ENCODE measurements at regions not wholly inside any gene's neighbourhood (a gene's known extent, or its start where the extent isn't known, plus 50 kb on each side); places are given as distances from the start of the nearest gene placed in this dataset.
"Not testable (repeated sequence)": the region's sequence is repeated elsewhere in the genome, so short reads cannot be mapped to it uniquely, and the experiment has no call there.

DNA sequence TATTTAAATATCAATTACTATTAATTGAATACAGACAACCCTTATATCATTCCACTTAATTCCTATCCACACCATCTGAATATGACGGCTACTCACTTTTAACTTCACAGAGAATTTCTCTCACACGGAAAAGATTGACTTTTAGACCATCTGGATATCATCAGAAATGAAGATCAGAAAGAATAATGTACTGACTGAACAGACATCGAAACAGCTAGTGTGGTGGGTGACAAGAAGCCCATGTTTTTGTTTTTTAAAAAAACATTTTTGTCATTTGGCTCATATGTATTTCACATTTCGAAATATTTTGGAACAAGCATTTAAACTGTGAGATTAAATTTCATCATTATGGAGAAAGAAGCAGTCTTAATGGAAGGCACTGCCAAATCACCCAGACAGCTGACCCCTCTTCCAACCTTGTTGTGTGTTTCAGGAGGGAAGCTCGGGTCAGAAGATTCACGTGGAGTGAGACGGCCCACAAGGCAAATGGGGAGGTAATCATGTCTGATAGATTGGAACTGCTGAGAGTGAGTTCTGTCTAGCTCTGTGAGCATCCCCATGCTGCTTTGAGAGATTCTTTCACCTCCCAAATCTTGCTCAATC, 204.2 kb upstream of the RASGEF1B start:
- Mint-ChIP-seq H3K4me1 (no peaks in the 10 kb centered on the region), H3K9me3 (no peaks in the 10 kb centered on the region), H3K4me3 (no peak overlapping the region), H3K27ac (no peak overlapping the region), H3K36me3 (no peaks in the 10 kb centered on the region), H3K27me3 (ENCODE audit: low read depth in 2 of 2) (peaks cover 9 to 21% of the 10 kb centered on the region in 2 donors)
- WGBS (ENCODE audit: insufficient coverage), result 90% methylated on average over 7 of the region's 7 CpGs
- DNase-seq (no peak), ATAC-seq (no peak)
- Histone ChIP-seq H3K36me3 (ENCODE audit: control insufficient read depth, insufficient read depth, low read length) (no peaks in the 10 kb centered on the region), H3K9me3 (ENCODE audit: control insufficient read depth, insufficient read depth, low read length) (no peaks in the 10 kb centered on the region), H3K27me3 (ENCODE audit: control insufficient read depth, insufficient read depth, low read length) (no peaks in the 10 kb centered on the region), H3K27ac (ENCODE audit: low read length) (no peak overlapping the region), H3K4me1 (ENCODE audit: control insufficient read depth, insufficient read depth, low read length) (no peaks in the 10 kb centered on the region), H3K4me3 (ENCODE audit: low read length) (no peak overlapping the region)
- intact Hi-C loops (cut with micrococcal nuclease), result no loop called here
- TF ChIP-seq, protein P1, sequence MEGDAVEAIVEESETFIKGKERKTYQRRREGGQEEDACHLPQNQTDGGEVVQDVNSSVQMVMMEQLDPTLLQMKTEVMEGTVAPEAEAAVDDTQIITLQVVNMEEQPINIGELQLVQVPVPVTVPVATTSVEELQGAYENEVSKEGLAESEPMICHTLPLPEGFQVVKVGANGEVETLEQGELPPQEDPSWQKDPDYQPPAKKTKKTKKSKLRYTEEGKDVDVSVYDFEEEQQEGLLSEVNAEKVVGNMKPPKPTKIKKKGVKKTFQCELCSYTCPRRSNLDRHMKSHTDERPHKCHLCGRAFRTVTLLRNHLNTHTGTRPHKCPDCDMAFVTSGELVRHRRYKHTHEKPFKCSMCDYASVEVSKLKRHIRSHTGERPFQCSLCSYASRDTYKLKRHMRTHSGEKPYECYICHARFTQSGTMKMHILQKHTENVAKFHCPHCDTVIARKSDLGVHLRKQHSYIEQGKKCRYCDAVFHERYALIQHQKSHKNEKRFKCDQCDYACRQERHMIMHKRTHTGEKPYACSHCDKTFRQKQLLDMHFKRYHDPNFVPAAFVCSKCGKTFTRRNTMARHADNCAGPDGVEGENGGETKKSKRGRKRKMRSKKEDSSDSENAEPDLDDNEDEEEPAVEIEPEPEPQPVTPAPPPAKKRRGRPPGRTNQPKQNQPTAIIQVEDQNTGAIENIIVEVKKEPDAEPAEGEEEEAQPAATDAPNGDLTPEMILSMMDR (IDR thresholded peaks at IDR 0.05), result no peak

DNA sequence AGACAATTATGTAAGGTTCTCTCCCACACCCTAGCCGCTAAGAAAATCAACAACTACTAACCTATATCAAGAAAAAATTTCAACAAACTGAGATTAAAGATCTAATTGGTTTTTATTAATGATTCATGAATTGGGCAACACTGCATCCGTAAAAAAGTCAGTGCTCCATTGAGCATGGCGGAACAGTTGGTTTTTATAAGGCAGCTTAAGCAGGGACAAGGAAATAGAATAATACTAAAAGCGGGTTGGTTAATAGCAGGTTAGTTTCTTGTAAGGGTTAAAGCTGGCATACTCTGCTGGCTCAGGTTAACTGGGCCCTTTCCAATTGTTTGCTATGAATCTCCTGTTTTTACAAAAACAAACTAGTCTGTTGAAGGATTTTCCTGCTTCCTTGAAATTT, 202.3 kb upstream of the RASGEF1B start:
- peaks cover 5 to 8% of the 10 kb centered on the region in 2 donors for H3K27me3 Mint-ChIP-seq (ENCODE audit: low read depth in 2 of 2)
- H3K9me3 Mint-ChIP-seq, result no peaks in the 10 kb centered on the region
- no peaks in the 10 kb centered on the region for H3K36me3 ChIP-seq (ENCODE audit: control insufficient read depth, insufficient read depth, low read length)
- H3K27me3 ChIP-seq (ENCODE audit: control insufficient read depth, insufficient read depth, low read length), result no peaks in the 10 kb centered on the region
- 67% methylated on average over 3 of the region's 4 CpGs for WGBS (ENCODE audit: insufficient coverage)
- no peak overlapping the region for H3K27ac Mint-ChIP-seq
- TF ChIP-seq, protein P1 (IDR thresholded peaks at IDR 0.05), result no peak
- DNase-seq (no peak), ATAC-seq (no peak)
- no peak overlapping the region for H3K4me3 Mint-ChIP-seq
- no peaks in the 10 kb centered on the region for H3K4me1 Mint-ChIP-seq
- H3K9me3 ChIP-seq (ENCODE audit: control insufficient read depth, insufficient read depth, low read length), result no peaks in the 10 kb centered on the region
- no peaks in the 10 kb centered on the region for H3K36me3 Mint-ChIP-seq
- no peak overlapping the region for H3K4me3 ChIP-seq (ENCODE audit: low read length)
- intact Hi-C loops (cut with micrococcal nuclease), result no loop called here
- no peaks in the 10 kb centered on the region for H3K4me1 ChIP-seq (ENCODE audit: control insufficient read depth, insufficient read depth, low read length)
- H3K27ac ChIP-seq (ENCODE audit: low read length), result no peak overlapping the region

DNA sequence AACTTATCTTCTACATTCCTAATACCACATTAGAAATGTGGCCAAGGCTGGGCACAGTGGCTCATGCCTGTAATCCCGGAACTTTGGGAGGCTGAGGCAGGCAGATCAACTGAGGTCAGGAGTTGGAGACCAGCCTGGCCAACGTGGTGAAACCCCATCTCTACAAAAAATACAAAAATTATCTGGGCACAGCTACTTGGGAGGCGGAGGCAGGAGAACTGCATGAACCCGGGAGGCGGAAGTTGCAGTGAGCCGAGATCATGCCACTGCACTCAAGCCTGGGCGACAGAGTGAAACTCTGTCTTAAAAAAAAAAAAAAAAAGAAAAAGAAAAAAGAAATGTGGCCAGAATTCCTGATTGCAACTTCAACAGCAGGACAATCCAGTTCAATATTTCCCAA, 196.6 kb upstream of the RASGEF1B start:
- H3K9me3 ChIP-seq (ENCODE audit: control insufficient read depth, insufficient read depth, low read length); H3K27ac ChIP-seq (ENCODE audit: low read length); H3K27me3 Mint-ChIP-seq (ENCODE audit: low read depth in 2 of 2); H3K4me1 Mint-ChIP-seq; H3K4me1 ChIP-seq (ENCODE audit: control insufficient read depth, insufficient read depth, low read length); DNase-seq; H3K27me3 ChIP-seq (ENCODE audit: control insufficient read depth, insufficient read depth, low read length); H3K36me3 ChIP-seq (ENCODE audit: control insufficient read depth, insufficient read depth, low read length); H3K4me3 Mint-ChIP-seq; ATAC-seq; H3K36me3 Mint-ChIP-seq; H3K27ac Mint-ChIP-seq; H3K4me3 ChIP-seq (ENCODE audit: low read length); H3K9me3 Mint-ChIP-seq; intact Hi-C loops (cut with micrococcal nuclease): not testable (repeated sequence)
- 93% methylated on average over 7 of the region's 7 CpGs for WGBS (ENCODE audit: insufficient coverage)

DNA sequence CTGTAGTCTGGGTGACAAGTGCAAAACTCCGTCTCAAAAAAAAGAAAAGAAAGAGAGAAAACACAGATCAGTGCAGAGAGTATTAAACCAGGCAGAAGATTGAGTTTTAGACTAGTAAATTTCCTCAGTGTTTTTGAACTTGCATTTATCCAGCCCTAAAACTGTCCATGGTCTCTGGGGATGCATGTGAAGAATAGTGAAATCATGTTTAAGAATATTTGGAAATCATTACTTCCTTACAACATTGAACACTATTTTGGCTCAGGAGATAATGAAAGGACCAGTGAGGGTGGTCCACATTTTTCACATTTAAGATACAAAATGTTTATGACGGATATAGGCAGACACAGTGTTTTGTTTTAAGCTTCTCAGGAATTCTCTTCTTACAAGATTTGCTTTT, 195.8 kb upstream of the RASGEF1B start:
- H3K4me3 Mint-ChIP-seq, result no peak overlapping the region
- H3K9me3 ChIP-seq (ENCODE audit: control insufficient read depth, insufficient read depth, low read length), result no peaks in the 10 kb centered on the region
- no peak for ATAC-seq
- no peaks in the 10 kb centered on the region for H3K4me1 ChIP-seq (ENCODE audit: control insufficient read depth, insufficient read depth, low read length)
- H3K4me1 Mint-ChIP-seq, result no peaks in the 10 kb centered on the region
- no peak overlapping the region for H3K27ac ChIP-seq (ENCODE audit: low read length)
- peaks cover 0 to 6% of the 10 kb centered on the region in 2 donors for H3K27me3 Mint-ChIP-seq (ENCODE audit: low read depth in 2 of 2)
- no peaks in the 10 kb centered on the region for H3K36me3 ChIP-seq (ENCODE audit: control insufficient read depth, insufficient read depth, low read length)
- H3K36me3 Mint-ChIP-seq, result no peaks in the 10 kb centered on the region
- DNase-seq, result no peak
- intact Hi-C loops (cut with micrococcal nuclease), result no loop called here
- no peak overlapping the region for H3K27ac Mint-ChIP-seq
- no peak overlapping the region for H3K4me3 ChIP-seq (ENCODE audit: low read length)
- WGBS (ENCODE audit: insufficient coverage), result 88% methylated on average over 2 of the region's 2 CpGs
- TF ChIP-seq, protein P1 (IDR thresholded peaks at IDR 0.05), result no peak
- H3K27me3 ChIP-seq (ENCODE audit: control insufficient read depth, insufficient read depth, low read length), result no peaks in the 10 kb centered on the region
- H3K9me3 Mint-ChIP-seq, result no peaks in the 10 kb centered on the region

All from natural killer cell (primary cell).